ENCODE measurements at regions not wholly inside any gene's neighbourhood (a gene's known extent, or its start where the extent isn't known, plus 50 kb on each side); places are given as distances from the start of the nearest gene placed in this dataset.
"Not testable (repeated sequence)": the region's sequence is repeated elsewhere in the genome, so short reads cannot be mapped to it uniquely, and the experiment has no call there.

DNA sequence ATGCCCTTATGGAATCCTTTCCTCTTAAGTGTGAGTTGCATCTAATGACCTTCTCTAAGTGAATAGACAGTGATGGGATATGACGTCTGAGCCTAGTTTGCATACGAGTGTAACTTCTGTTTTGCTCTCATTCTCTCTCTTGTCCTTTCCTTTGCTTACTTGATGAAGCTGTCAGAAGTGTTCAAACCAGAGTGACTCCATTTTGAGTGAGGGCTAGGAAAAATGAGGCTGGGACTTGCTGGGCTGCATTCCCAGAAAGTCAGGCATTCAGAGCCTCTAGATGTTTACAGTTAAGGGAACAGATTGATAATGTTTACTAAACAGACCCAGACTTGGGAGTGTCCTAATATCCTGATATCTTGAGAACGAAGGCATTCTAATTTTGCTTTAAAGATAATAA lies 311.2 kb upstream of the SOX4 start:
- not testable (repeated sequence) for DNase-seq (ENCODE audit: low read depth)

DNA sequence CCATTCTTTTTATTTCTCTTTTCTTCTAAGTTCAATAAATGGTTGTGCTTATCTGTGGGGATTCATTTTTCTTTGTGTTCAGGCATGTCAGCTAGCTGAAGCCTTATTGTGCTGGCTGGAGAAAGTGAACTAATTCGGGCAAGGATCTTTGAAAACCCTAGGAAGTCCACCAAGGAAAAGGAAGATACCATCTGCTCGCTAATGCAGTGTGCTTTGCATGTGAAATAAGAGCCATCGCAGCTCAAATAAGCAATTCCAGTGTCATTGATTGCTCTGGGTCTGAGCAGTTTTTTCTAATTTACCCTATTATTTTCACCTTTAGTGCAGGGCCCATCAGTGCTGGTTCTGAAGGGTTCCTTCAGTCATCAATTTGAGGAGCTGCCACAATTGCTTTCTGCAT lies 309.4 kb upstream of the SOX4 start:
- no peak for DNase-seq (ENCODE audit: low read depth)

DNA sequence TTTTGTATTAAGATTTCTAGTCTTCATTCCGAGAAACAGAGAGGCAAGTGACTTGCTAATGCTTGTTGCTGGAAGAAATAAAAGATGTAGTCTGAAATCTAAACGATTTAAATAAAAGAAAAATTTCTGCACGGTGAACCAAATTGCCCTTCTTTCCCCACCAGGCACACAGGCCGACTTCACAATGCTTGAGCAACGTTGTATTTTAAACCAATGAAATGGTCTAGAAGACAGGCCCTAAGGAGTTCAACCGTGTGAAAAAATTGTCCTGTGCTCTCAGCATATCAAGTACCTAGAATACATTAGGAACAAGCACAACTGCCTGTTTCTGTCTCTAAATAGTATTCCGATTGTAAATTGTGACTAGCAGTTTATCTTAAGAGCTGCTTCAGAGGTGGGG lies 308.8 kb upstream of the SOX4 start:
- DNase-seq (ENCODE audit: low read depth) = no peak

DNA sequence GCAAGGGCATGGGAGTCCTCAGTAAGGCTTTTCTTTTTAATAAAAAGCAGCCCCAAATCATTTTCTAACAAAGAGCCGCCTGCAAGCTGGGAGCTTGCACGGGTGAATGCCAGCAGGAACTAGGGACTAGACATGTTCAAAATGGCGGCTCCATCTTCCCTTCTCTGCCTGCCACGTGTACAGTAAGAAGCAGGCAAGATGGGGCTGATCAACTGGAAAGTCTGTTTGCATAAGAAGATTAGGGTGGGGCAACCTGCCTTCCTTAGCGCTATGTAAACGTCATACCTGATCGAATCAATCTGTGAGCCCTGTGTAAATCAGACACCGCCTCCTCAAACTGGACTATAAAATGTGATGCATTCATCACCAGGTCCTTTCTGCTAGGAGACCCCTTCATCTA lies 299.4 kb upstream of the SOX4 start:
- no peak for DNase-seq (ENCODE audit: low read depth)

DNA sequence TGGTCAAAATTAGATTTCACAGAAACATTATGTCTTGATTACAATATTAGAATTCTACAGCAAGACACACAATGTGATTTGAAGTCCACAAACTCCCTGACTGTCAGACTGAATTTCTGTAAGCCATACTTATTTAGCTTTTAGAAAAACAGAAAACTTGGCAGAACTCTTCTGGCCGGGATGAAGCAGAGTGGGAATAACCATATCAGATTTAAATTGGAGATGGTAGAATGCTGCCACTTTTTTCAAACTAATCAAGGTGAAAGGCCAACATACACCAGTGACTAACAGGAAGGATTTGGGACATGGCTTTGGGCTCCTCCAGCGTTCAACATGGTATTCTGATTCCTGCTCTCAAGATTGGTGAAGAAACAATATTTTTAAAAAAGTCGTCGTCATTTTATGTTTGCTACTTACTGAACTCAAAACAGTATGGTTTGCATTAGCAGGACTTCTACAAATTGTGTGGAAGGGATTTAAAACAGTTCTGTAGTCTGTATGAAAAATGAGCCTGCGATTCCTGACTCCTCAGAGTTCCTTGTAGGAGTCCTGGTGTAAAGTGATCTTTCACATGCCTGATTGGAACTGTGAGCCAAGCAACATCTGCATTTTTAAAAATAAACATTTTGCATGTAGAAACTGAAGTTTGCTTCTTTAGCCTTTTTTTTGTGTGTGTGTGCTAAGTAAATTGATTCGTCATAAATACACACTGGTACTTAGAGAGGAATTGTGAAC lies 297.9 kb upstream of the SOX4 start:
- no peak for DNase-seq (ENCODE audit: low read depth)

DNA sequence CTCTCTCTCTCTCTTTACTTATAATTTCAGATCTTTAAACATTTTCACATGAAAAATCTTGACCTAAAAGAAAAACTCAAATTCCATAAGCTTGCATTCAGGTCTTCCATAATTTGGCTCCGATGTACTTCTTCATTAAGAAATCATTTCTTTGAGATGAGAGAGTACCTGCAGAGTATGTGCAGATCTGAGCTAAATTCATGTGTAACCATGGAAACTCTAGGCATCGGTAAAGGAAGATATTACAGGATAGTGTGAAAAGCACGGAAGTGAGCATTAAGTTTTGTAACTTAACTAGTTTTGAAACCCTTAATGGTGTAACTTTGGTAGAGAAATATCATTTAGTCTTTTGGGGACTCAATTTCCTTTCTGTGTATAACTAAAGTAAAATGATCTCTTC lies 295.9 kb upstream of the SOX4 start:
- no peak for DNase-seq (ENCODE audit: low read depth)

DNA sequence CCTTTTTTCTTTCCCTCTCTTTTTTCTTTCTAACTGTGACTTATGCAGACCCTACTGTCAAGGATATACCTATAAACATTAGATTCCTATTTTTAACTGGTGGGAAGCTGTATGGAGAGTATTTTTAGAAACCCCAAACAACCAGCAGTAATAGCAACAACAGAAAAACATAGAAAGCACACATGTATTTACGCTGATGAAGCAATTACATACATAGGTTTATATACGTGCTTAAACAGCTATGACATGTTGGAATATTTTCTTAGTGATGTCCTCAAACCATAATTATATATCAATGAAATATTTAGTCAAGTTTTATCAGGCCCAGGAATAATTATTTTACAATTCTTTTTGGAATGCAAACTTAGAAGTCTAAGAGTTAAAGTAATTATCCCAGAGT lies 294.3 kb upstream of the SOX4 start:
- DNase-seq (ENCODE audit: low read depth) = no peak

DNA sequence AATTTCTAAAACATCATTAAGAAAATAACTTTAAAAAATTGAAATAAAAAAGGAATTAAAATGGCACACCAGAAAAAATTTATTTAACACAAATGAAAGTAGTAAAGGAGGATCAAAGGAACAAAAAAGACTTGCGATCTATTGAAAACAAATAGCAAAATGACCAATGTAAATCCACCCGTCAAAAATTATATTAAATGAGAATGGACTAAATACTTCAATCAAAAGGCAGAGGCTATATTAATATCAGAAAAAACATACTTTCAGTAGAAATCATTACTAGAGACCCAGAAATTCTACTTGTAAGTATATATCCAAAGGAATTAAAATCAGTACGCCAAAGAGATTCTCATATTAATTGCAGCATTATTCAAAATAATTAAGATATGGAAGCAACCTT lies 293.1 kb upstream of the SOX4 start:
- no peak for DNase-seq (ENCODE audit: low read depth)

DNA sequence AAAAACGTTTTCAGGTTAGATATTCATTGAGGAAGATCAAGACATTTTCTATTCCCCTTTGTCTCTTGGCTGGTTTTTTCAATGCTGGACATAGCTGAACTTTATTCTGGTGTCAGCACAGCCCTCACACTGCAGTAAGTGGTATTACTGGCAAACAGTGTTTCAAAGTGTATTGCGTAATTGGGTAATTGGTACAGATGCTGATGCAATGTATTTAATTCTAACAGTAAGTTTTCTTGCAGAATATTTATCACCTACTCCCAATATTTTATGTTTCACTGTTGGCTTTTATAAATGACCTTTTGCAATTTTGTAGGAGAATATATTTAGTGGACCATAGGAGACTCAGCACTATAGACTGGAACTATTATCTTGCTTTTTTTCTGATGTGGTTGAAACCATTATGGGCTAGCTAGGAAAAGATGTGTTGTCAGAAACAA lies 287.6 kb upstream of the SOX4 start:
- DNase-seq (ENCODE audit: low read depth) = peak; percentile 47

DNA sequence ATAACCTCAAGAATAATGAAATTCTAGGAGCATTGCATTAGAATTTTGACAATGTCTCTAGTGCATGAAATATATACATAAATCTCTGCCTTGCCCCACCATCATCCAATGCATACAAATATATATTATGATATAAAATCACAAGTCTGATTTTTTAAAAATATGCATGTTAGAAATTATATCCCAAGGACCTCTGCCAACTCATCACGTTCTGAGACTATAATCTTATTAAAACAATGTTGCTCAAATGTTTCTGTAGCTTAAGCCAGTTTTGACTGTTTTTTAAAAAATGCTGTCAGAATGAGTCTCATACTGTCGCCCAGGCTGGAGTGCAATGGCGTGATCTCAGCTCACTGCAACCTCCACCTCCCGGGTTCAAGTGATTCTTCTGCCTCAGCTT lies 287.0 kb upstream of the SOX4 start:
- no peak for DNase-seq (ENCODE audit: low read depth)

DNA sequence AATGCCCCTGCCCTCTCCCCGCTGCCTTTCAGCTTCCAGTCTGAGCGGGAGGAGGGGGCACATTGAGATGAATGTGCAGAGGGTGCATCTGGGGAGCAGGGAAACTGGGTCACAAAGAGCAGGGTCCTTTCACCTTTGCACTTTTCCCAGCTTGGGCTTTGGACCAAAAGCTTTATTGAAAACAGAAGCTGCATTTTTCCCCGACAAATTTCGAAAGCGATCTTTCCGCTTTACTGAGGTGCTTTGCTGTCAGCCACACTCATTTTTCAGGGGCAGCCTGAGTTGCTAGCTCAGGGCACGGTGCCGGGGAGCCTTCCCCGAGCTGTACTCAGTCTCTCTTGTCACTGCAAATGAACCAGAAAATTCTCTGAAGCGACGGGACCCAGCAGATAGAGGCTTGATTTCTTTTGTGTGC lies 283.7 kb upstream of the SOX4 start:
- DNase-seq (ENCODE audit: low read depth) = no peak

DNA sequence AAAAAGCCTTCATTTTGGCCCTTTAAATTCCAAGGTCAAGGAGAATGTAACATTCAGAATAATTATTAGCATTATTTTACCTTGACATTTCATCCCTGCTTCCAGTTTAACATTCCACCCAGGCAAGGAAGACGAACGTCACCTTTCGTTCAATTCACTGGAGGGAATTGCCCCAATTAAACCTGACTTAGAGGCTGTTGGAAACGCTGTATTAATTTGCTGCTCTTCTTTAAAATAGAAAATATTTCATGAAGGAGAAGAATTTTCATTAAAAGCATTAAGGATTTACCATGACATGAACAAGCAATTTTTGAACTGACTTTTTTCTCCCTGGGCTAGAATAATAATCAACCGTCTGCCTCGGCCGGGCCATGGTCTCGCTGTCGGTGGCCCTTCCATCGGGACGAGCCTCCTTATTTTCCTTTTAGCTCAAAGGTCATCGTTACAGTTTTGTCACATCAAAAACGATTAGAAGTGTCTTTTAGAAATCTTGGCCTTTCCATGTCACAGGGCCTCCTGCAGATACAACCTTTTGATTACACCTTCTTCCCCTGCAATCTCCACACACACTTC lies 282.9 kb upstream of the SOX4 start:
- DNase-seq (ENCODE audit: low read depth) = no peak

DNA sequence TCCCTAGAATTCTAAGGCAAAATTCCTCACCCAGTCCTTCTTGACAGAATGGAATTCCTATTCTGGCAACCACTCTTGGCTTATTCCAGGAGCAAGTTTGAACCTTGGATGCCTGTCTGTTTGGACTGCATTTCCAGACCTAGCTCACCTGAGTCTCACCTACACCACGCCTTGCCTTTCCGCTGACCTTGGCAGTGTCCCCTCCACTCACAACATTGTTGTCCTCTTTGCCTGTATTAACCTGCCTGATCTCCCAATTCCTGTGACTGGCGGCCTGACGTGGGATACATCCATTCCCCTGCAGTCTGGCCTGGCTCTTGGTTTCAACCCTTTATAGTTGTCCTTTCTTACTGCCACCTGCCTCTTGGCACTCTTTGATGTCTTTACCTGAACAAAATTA lies 281.4 kb upstream of the SOX4 start:
- no peak for DNase-seq (ENCODE audit: low read depth)

DNA sequence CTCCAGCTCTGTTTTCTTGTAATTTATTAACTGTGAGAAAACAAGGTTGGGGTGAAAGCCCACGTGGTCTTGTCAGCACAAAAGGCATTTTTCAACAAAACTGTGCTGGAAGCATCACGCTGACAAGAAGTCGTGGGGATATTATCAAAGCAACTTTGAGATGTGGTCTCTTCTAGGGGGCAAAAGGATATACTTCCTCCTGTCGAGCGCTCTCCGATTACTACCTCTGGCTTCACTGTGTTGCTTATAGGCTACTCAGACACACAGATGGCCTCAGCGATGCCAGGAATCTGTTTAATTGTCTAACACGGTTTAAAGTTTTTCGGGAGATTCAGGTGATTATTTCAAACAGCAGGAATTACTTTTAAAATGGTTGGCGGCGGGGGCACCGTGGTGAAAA lies 275.9 kb upstream of the SOX4 start:
- DNase-seq (ENCODE audit: low read depth) = no peak

DNA sequence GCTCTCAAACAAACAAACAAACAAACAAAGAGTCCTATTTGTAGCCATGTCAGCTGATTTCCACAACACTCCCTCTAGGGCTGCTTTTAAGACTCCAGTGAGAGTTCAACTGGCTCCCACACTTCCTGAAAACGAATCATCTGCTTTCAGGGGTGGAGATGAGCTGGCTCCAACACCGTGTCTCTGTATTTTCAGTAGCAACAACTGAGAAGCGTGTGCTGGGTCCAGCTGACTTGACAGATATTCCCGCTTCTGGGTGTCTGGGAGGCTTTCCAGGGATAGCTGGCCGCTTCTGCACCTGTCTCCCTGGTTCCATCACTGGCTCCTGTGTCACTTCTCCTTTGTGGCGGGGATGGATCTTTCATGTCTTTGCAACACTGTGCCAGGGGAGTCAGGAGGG lies 272.5 kb upstream of the SOX4 start:
- DNase-seq (ENCODE audit: low read depth) = no peak

DNA sequence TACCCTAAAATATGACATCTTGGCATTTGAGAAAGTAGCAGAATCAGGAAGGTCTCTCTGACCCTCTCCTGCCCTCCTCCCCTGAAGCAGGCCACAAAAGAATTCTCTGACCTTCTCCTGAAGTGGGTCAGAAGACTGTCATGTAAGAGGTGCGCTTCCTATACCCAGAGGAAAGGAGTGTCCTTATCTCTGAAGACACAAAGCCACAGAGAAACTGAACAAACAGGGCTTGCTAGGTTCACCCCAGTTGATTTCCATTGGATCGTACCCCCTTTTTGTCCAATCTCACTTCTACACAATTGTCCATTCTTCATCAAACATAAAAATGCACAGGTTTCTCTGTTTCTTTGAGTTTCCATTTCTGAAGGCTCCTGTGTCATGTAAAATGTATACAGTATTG lies 272.0 kb upstream of the SOX4 start:
- no peak for DNase-seq (ENCODE audit: low read depth)

DNA sequence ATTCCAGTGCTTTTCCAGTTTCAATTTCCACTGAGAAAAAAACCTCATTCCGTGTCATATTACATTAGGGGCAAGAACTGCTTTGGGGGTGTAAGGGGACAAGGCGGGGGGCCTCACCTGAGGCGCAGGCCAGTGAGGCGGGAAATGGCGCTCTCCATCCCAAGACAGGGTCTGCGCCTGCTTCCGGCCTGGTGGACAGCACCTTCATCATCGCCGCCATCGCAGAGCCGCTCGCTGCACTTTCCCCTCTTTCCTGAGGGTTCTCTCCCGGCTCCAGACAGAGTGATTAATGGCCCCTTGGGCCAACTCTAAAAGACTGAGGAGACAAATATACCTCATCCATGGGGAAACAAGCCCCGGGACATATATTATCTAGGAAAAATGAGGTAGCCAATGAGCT lies 270.0 kb upstream of the SOX4 start:
- DNase-seq (ENCODE audit: low read depth) = no peak

DNA sequence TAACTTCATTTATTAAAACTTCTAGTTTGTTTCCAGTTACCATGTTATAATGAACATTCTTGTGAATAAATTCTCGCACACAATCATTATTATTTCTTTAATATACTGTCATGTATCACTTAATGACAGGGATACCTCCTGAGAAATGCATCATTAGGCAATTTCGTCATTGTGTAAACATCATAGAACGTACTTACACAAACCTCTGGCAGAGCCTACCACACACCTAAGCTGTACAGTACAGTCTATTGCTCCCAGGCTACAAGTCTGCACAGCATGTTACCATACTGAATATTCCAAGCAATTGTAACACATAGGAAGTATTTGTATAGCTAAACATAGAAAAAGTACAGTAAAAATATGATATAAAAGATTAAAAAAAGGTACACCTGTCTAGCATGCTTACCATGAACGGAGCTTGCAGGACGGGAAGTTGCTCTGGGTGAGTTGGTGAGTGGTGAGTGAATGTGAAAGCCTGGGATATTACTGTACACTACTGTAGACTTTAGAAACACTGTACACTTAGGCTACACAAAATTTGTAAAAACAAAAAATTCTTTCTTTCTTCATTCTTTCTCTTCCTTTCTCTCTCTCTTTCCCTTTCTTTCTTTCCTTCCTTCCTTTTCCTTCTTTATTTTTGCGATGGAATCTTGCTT lies 268.2 kb upstream of the SOX4 start:
- DNase-seq (ENCODE audit: low read depth) = no peak

DNA sequence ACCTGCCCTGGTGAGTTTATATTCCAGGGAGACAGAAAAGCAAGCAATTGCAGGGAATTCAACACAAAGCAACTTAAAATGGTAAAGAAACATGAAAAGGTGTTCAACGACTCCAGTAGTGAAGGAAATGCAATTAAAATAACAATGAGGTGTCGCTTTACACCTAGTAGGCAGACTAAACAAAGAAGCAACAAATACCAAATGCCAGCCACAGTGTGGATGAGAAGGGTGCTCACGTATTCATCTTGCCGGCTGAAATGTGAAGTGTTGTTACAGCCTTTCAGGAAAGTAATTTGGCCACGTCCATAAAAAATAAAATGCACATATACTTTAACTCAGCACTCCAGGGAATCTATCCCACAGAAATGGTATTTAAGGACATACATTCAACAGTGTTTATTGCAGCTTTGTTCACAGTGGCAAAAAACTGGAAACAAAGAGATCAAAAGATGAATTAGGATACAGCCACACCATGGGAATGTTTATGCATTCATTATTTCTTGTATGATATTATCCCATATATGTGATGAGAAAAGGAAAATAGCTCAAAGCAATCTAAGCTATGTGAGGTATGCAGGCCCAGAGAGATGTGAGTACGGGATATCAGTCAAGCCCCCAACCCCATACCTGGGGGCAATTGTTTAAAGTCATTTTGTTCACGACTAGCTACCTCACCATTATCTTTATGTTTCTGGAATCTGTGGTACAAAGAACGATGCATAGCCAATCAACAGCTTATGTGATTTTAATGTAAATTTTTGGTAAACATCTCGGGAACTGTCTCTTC lies 266.0 kb upstream of the SOX4 start:
- DNase-seq (ENCODE audit: low read depth) = no peak

DNA sequence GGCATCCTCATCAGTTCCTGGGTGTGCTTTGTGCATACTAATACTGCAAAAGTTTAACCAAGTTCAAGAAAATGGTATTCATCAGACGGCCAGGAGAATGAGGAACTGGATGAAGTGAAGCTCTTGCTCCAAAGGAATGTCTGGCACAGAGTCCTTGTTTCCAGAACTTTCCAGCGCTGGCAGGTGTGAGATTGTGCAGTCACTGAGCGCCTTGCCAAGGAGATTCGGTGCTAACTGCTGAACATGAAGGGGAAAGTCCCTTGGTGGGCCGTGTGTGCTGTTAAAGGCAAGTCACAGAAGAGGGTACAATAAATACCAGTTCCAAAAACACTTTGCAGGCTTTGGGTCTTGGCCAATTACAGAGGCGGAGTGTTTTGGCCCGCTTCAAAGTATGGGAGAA lies 262.3 kb upstream of the SOX4 start:
- DNase-seq (ENCODE audit: low read depth) = no peak

DNA sequence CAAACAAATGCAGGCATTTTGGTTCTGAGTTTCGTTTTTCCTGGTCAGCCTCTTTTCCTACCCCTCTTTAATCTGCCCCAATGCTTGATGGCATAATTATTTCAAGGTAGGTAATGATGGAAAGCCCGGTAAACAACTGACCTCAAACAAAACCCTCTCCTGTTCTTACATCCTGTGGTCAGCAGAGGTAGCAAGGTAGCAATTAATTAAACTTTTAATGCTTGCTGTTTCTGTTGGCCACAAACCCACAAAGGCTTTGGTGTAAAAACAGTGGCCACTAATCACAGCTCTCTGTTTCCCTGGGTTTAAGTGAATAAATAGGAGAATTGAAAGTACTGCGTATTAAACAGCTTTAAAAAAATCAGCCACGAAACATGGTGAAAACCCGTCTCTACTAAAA lies 261.5 kb upstream of the SOX4 start:
- DNase-seq (ENCODE audit: low read depth) = no peak

DNA sequence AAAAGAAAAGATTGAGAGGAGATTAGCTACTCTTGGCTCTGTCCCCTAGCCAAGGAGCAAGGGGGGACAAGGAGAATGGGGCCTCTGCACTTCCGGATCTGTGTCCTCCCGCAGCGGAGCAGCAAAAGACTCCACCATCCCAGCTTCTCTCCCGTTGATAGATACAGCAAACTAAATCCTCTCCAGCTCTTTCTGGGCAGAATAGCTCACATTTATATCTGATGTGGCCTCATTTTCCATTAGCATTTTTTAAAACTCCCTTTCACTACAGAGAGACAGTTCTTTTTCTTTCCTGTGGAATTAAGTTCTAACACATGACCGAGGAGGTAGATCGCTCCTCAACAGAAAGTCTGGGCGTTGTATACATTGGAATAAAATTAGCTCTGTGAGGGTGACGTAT lies 260.9 kb upstream of the SOX4 start:
- no peak for DNase-seq (ENCODE audit: low read depth)

DNA sequence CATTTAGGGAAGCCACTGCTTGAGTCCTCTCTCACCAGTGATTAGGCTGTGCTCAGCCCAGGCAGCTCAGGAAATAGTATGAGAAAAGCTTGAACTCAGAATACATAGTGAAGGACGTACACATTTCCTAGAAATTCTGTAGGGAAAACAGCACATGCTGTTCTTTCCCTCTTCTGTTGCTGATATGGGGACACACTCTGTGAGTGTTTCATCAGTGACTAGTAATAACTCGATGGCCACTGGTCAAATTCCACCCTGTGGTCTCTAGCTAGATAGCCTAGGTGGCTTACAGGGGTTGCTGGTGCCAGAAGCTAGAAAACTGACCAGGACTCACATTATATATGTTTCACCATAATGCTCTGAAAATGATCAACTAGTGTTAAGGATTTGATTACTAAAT lies 259.8 kb upstream of the SOX4 start:
- no peak for DNase-seq (ENCODE audit: low read depth)
